ENCODE measurements at regions not wholly inside any gene's neighbourhood (a gene's known extent, or its start where the extent isn't known, plus 50 kb on each side); places are given as distances from the start of the nearest gene placed in this dataset.

DNA sequence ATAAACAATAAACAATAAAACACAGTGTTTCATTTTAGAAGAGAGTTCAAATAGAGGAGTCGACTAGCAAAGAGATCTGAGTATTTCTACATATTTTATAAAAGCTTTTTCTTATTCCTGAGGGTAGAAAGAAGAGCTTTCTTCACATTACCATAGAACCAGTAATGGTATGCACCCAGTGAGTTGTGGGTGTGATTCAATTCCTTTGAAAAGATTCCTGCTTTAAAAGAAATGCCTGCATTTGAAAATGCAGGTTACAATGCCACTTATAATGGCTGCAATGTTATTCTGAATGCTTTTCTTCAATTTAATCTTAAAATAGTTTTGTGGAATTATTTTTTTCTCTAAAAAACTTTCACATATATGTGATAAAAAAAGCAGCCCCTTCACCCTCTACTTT, 178.1 kb downstream of the CDC14C start:
- TF ChIP-seq POLR2AphosphoS5 (IDR thresholded peaks at IDR 0.05) (no peak), CTCF (IDR thresholded peaks at IDR 0.05 in 8 of 11, conservative IDR thresholded peaks at IDR 0.05 in 3 of 11) (no peak), POLR2A (IDR thresholded peaks at IDR 0.05) (no peak)

All from spleen (tissue), 7 donors.